Heart left ventricle (tissue), 16 donors: ENCODE measurements at regions not wholly inside any gene's neighbourhood (a gene's known extent, or its start where the extent isn't known, plus 50 kb on each side); places are given as distances from the start of the nearest gene placed in this dataset.

ENCODE experiments used
- ATAC-seq, 4 donors: fragments of 200-7000 bp; cut with Tn5 transposase; one replicate each; pipeline ENCODE4 v1.9.1; 2020 to 2022; ENCODE audit warnings: moderate library complexity in 4 of 4, mild to moderate bottlenecking in 3 of 4, moderate number of reproducible peaks in 1 of 4
- DNase-seq, 5 donors: peaks; one replicate each; pipeline ENCODE4 v3.0.0-alpha.2; 2020
- H3K27ac ChIP-seq, 12 donors: fragments of 200-600 bp; sonication (generic) in 4 of 12; one replicate each; pipeline versions ENCODE4 v1.5.0 to v1.8.0; 2016 to 2022; ENCODE audit warnings: mild to moderate bottlenecking in 2 of 12
- H3K27me3 ChIP-seq, 9 donors: fragments of 200-600 bp; sonication (generic) in 2 of 9; one replicate each; pipeline versions ENCODE4 v1.5.1 to v1.8.0; 2016 to 2022; ENCODE audit warnings: mild to moderate bottlenecking in 3 of 9
- H3K36me3 ChIP-seq, 9 donors: fragments of 200-600 bp; sonication (generic) in 2 of 9; one replicate each; pipeline versions ENCODE4 v1.5.0 to v1.8.0; 2018 to 2022; ENCODE audit warnings: mild to moderate bottlenecking in 2 of 9
- H3K4me1 ChIP-seq, 12 donors: fragments of 200-600 bp; sonication (generic) in 4 of 12; one replicate each; pipeline versions ENCODE4 v1.5.0 to v1.8.0; 2016 to 2022; ENCODE audit warnings: mild to moderate bottlenecking in 3 of 12
- H3K4me3 ChIP-seq, 12 donors: fragments of 200-600 bp; sonication (generic) in 4 of 12; one replicate each; pipeline versions ENCODE4 v1.5.0 to v1.8.0; 2017 to 2022; ENCODE audit warnings: mild to moderate bottlenecking in 9 of 12, moderate library complexity in 4 of 12
- H3K9me3 ChIP-seq, 12 donors: fragments of 200-600 bp; sonication (generic) in 4 of 12; one replicate each; pipeline versions ENCODE4 v1.5.0 to v1.8.0; 2016 to 2022; ENCODE audit warnings: mild to moderate bottlenecking in 1 of 12
- POLR2A ChIP-seq, 2 donors: fragments of 450-650 bp; IDR thresholded peaks; one replicate each; pipeline ENCODE4 v1.6.1; 2017; ENCODE audit warnings: antibody characterized with exemption in 2 of 2, mild to moderate bottlenecking in 2 of 2, moderate library complexity in 2 of 2
- whole genome bisulfite sequencing, 4 donors: extraction: QIAGEN DNeasy Blood & Tissue Kit in 2 of 4; methylation state at CpG; one replicate each; pipeline versions ENCODE4 v1.1.5 to v1.1.7; 2013 to 2018; 5-methylcytosine and 5-hydroxymethylcytosine counted together
- intact Hi-C, 10 donors: fragments of 100-400 bp; cut with DNase I; formaldehyde crosslinking; loops; one replicate each; pipeline versions ENCODE4 v1.11.1 to v1.14.2; 2022
- TF ChIP-seq, protein P1 (sequence below), 12 donors: fragments of 200-600 bp; sonication (generic) in 4 of 12; IDR thresholded peaks; one replicate each; pipeline versions ENCODE4 v1.5.0 to v1.8.0; 2018 to 2022; ENCODE audit warnings: antibody characterized with exemption in 12 of 12, mild to moderate bottlenecking in 5 of 12
- donor health status: ischemic (EF 13 %, LVEDD 7.1; RV severe dilation, severe dysfunction).
- donor health status: healthy with polysubstance abuse.
- donor health status: DM: no; HTN: yes; CAD: no.
- donor health status: DM: no; HTN: no; CAD: no.
- donor health status: ischemic (EF 25% LVEDD 6.9; RV normal size, moderate dysfunction).
- donor health status: ischemic (EF 25% LVEDD 5.7; RV mildly dilated, moderate dysfunction).
- donor health status: healthy.
- donor health status: DM: yes; HTN: yes; CAD: no.
- donor health status: ischemic (EF 35%, LVEDD 5.7; RV mildly dilated, moderate dysfunction).
- donor health status: nonischemic (EF 11% LVEDD 7.7; RV severe dilation, severe dysfunction).
- donor health status: DM: yes; HTN: yes; CAD: no.
- donor health status: PGD.
- donor health status: ischemic (EF 29% LVEDD 5.4; RV normal size, mild dysfunction).
- donor health status: nonischemic (EF 23%, LVEDD 6.1; RV moderate dilation, normal function).

DNA sequence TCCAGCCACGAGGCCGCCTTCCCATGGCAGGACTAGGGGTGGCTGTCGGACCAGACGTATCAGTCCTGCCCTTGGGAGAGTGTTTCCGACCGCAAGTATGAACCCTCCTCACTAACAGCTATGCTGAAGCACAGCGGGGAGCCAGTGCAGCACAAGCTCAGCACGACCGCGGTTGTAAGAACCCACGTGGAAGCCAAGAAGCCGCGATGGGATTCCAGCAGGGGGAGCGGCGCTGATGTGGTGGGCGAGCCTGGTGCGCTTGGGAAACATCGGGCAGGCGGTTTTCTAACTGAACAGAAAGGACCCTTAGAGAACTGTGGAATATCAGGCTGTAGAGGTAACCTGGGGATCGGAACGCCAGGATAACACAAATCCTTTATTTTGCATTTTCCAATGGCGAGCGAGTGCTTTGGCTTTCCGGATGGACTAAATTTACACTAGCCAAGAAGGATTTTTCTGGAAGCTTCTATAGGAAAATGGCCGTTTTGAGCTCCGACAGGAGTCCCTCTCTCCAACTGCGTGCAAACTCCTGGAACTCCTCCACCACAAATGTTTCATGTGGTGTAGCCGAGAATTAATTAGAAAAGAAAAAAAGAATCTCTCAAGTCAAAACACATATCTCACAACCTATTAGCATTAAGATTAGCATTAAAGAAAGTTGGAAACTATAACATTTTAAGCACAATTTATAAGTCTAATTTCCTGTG is 132.0 kb upstream of the MYCN start:
- Histone ChIP-seq H3K9me3 (no peaks in the 10 kb centered on the region), H3K27me3 (no peaks in the 10 kb centered on the region), H3K27ac (no peak overlapping the region), H3K4me1 (peaks cover 0 to 10% (median 0%) of the 10 kb centered on the region in 12 donors), H3K36me3 (no peaks in the 10 kb centered on the region), H3K4me3 (no peak overlapping the region)
- DNase-seq (no peak), ATAC-seq (no peak)
- intact Hi-C loops = no loop called here
- WGBS, 4 donors = 81 to 90% (median 89%) methylated on average over 28 of the region's 28 CpGs
- TF ChIP-seq POLR2A (IDR thresholded peaks at IDR 0.05) = no peak
- TF ChIP-seq, protein P1, sequence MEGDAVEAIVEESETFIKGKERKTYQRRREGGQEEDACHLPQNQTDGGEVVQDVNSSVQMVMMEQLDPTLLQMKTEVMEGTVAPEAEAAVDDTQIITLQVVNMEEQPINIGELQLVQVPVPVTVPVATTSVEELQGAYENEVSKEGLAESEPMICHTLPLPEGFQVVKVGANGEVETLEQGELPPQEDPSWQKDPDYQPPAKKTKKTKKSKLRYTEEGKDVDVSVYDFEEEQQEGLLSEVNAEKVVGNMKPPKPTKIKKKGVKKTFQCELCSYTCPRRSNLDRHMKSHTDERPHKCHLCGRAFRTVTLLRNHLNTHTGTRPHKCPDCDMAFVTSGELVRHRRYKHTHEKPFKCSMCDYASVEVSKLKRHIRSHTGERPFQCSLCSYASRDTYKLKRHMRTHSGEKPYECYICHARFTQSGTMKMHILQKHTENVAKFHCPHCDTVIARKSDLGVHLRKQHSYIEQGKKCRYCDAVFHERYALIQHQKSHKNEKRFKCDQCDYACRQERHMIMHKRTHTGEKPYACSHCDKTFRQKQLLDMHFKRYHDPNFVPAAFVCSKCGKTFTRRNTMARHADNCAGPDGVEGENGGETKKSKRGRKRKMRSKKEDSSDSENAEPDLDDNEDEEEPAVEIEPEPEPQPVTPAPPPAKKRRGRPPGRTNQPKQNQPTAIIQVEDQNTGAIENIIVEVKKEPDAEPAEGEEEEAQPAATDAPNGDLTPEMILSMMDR (IDR thresholded peaks at IDR 0.05) = no peak

DNA sequence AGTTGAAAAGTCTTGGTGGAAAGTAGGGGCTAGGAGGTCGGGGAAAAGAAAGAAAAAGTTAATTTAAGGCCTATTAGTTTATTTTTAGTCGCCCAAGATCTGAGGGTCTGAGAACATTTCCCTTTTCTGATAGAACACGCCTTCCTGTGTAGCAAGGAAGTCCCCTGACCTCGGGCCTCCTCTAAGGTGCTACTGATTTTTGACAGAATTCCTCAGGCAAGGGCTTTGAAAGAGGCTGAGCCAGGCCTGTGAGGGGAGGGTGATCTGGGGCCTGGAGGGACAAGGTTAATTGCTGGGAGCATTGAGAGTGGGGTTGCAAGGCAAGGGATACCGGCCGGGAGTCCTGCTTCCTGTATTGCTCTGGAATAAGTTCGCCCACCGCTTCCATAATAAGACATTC is 131.4 kb upstream of the MYCN start:
- WGBS, 4 donors = 51 to 66% (median 57%) methylated on average over 8 of the region's 8 CpGs
- intact Hi-C loops = no loop called here
- ATAC-seq (no peak), DNase-seq (no peak)
- Histone ChIP-seq H3K27ac (no peak overlapping the region), H3K36me3 (no peaks in the 10 kb centered on the region), H3K9me3 (no peaks in the 10 kb centered on the region), H3K27me3 (no peaks in the 10 kb centered on the region), H3K4me3 (no peak overlapping the region), H3K4me1 (peaks cover 0 to 10% (median 0%) of the 10 kb centered on the region in 12 donors)
- TF ChIP-seq, protein P1 (IDR thresholded peaks at IDR 0.05) = no peak
- TF ChIP-seq POLR2A (IDR thresholded peaks at IDR 0.05) = no peak

DNA sequence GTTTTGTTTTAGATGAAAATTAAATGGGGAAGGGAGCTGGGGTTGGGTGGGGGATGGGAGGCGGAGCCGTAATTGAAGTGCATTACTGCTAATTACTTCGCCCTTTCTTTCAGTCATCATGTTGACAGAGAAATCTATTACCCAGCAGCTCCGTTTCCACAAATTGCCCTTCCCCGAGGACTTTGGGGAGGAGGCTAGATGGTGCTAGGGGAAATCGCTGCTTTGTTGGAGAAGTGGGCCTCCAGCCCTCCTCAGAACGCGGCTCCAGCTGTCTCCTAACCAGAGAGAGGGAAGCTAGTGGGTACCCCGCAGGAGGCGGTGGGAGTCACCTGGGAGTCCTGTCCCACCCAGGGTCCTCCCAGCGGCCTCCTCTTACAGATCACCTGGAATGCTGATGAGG is 130.9 kb upstream of the MYCN start:
- 76 to 84% (median 79%) methylated on average over 8 to 11 of the region's 11 CpGs for WGBS, 4 donors
- Histone ChIP-seq H3K9me3 (no peaks in the 10 kb centered on the region), H3K4me1 (peaks cover 0 to 10% (median 0%) of the 10 kb centered on the region in 12 donors), H3K36me3 (no peaks in the 10 kb centered on the region), H3K27me3 (no peaks in the 10 kb centered on the region), H3K4me3 (no peak overlapping the region), H3K27ac (no peak overlapping the region)
- TF ChIP-seq POLR2A (IDR thresholded peaks at IDR 0.05) = no peak
- TF ChIP-seq, protein P1 (IDR thresholded peaks at IDR 0.05) = no peak
- intact Hi-C loops = no loop called here
- ATAC-seq = no peak
- DNase-seq = no peak

DNA sequence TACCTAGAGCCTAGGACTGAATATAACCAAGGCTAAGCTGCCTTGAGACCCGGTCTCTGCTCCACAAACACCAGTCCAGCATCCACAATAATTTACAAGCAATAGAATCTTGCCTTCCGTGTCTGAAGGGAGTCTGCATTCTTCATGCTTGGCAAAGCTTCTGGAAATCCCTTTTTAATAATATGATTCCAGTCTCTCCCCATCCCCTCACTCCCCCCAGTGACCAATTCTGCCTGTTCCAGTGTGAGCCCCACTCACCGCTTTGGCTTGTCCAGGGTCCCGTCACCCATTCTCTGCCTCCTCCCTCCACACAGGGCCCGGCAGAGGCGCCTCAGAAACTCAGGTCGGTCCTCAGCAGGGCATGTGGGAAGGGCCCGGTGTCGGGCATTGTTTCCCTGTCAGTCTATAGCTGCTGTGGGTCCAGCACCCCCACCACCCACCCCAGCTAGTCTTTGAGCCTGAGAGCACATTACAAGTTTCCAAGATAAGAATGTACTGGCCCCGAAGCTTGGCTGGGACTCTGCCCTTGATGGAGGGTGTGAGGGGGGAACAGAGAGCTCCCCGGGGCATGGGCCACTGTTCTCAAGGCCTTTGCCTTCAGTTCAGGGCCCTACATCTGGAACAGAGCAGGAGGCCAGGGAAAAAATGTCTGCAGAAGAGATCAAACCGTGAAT is 129.7 kb upstream of the MYCN start:
- peaks cover 0 to 10% (median 0%) of the 10 kb centered on the region in 12 donors for H3K4me1 ChIP-seq
- TF ChIP-seq POLR2A (IDR thresholded peaks at IDR 0.05) = no peak
- TF ChIP-seq, protein P1 (IDR thresholded peaks at IDR 0.05) = no peak
- H3K9me3 ChIP-seq = no peaks in the 10 kb centered on the region
- peak; percentile 21 to 66 (median 54) for ATAC-seq
- H3K27me3 ChIP-seq = no peaks in the 10 kb centered on the region
- no peak overlapping the region for H3K27ac ChIP-seq
- no peak overlapping the region for H3K4me3 ChIP-seq
- DNase-seq = peak in 1 of 5 donors; percentile 22
- 65 to 73% (median 68%) methylated on average over 12 of the region's 12 CpGs for WGBS, 4 donors
- intact Hi-C loops = no loop called here
- no peaks in the 10 kb centered on the region for H3K36me3 ChIP-seq
